ENCODE measurements at regions not wholly inside any gene's neighbourhood (a gene's known extent, or its start where the extent isn't known, plus 50 kb on each side); places are given as distances from the start of the nearest gene placed in this dataset.

GRCh38 chr13:77388944-77389624, 62.2 kb upstream of the MYCBP2 start:
- no peak for TF ChIP-seq CTCF (IDR thresholded peaks at IDR 0.05; ENCODE audit: low read depth, low read length)
- TF ChIP-seq EZH2phosphoT487 (IDR thresholded peaks at IDR 0.05; ENCODE audit: low read depth): no peak
